Thyroid gland (tissue), 4 donors: ENCODE measurements at regions not wholly inside any gene's neighbourhood (a gene's known extent, or its start where the extent isn't known, plus 50 kb on each side); places are given as distances from the start of the nearest gene placed in this dataset.

ENCODE experiments used
- DNase-seq, 2 donors: peaks; one replicate each; pipeline ENCODE4 v3.0.0-alpha.2; 2019
- H3K27ac ChIP-seq, 3 donors: fragments of 200-600 bp; sonication (generic); 1 replicate in 2 of 3; 2 replicates in 1 of 3; pipeline ENCODE4 v1.5.1; 2016 to 2019; ENCODE audit warnings: mild to moderate bottlenecking in 1 of 3, moderate library complexity in 1 of 3
- H3K27me3 ChIP-seq: fragments of 200-600 bp; sonication (generic); one replicate; pipeline ENCODE4 v1.5.1; 2019
- H3K36me3 ChIP-seq, 2 donors: fragments of 200-600 bp; sonication (generic); one replicate each; pipeline ENCODE4 v1.5.1; 2016 to 2019
- H3K4me1 ChIP-seq, 2 donors: fragments of 200-600 bp; sonication (generic); one replicate each; pipeline ENCODE4 v1.5.1; 2017 to 2019
- H3K4me3 ChIP-seq, 3 donors: fragments of 200-600 bp; sonication (generic); replicated peaks in 1 of 3; 1 replicate in 2 of 3; 2 replicates in 1 of 3; pipeline ENCODE4 v1.5.1; 2016; ENCODE audit warnings: mild to moderate bottlenecking in 1 of 3
- H3K9me3 ChIP-seq: fragments of 200-600 bp; sonication (generic); one replicate; pipeline ENCODE4 v1.5.1; 2017
- POLR2A ChIP-seq, 2 donors: fragments of 450-650 bp; IDR thresholded peaks; one replicate each; pipeline ENCODE4 v1.6.1; 2017; ENCODE audit warnings: antibody characterized with exemption in 2 of 2, mild to moderate bottlenecking in 2 of 2, moderate library complexity in 1 of 2
- WGBS, 2 donors: methylation state at CpG; one replicate each; pipeline ENCODE4 v1.1.5; 2017; 5-methylcytosine and 5-hydroxymethylcytosine counted together
- intact Hi-C: fragments of 100-400 bp; cut with DNase I; formaldehyde crosslinking; loops from one replicate; pipeline ENCODE4 v1.15.1; 2023
- TF ChIP-seq, protein P1 (sequence below), 6 experiments: fragments of 200-600 bp in 3 of 6; fragments of 450-650 bp in 3 of 6; sonication (generic) in 3 of 6; IDR thresholded peaks; one replicate each; pipeline ENCODE4 v1.5.1; 2016 to 2019; ENCODE audit warnings: antibody characterized with exemption in 6 of 6, mild to moderate bottlenecking in 2 of 6, inconsistent platforms in 1 of 6, moderate library complexity in 1 of 6

GRCh38 chr2:59307196-59307595, 1066.1 kb upstream of the FANCL start:
- WGBS, 2 donors: 90 to 92% methylated on average over 1 of the region's 1 CpG
- no peak for TF ChIP-seq POLR2A (IDR thresholded peaks at IDR 0.05)
- TF ChIP-seq, protein P1, sequence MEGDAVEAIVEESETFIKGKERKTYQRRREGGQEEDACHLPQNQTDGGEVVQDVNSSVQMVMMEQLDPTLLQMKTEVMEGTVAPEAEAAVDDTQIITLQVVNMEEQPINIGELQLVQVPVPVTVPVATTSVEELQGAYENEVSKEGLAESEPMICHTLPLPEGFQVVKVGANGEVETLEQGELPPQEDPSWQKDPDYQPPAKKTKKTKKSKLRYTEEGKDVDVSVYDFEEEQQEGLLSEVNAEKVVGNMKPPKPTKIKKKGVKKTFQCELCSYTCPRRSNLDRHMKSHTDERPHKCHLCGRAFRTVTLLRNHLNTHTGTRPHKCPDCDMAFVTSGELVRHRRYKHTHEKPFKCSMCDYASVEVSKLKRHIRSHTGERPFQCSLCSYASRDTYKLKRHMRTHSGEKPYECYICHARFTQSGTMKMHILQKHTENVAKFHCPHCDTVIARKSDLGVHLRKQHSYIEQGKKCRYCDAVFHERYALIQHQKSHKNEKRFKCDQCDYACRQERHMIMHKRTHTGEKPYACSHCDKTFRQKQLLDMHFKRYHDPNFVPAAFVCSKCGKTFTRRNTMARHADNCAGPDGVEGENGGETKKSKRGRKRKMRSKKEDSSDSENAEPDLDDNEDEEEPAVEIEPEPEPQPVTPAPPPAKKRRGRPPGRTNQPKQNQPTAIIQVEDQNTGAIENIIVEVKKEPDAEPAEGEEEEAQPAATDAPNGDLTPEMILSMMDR (IDR thresholded peaks at IDR 0.05): no peak
- no peak for DNase-seq

DNA sequence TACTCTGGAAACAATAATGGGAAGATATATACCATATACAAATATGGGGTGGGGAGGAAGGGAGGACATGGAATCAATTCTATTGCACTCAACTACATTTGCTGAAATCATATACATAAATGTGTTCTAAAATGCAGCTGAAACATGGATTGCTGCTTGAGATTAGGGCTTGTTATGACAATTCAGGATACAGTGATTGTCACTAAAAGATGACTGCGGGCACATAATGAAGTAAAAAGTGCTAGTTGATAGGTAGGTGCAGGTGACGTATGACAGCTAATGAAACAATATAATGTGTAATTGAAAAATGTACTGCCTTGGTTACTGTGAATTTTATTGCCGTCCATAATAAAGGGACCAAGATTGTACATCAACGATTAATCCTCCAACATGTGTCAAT, 1062.1 kb upstream of the FANCL start:
- Histone ChIP-seq H3K9me3 (no peaks in the 10 kb centered on the region), H3K27me3 (no peaks in the 10 kb centered on the region), H3K36me3 (no peaks in the 10 kb centered on the region), H3K27ac (no peak overlapping the region), H3K4me3 (no peak overlapping the region), H3K4me1 (no peaks in the 10 kb centered on the region)
- DNase-seq: no peak
- 93 to 96% methylated on average over 4 of the region's 4 CpGs for WGBS, 2 donors
- TF ChIP-seq, protein P1 (IDR thresholded peaks at IDR 0.05): no peak
- no peak for TF ChIP-seq POLR2A (IDR thresholded peaks at IDR 0.05)
- intact Hi-C loops: no loop called here

More at GRCh38 chr2:59307196-59307595, 1066.1 kb upstream of the FANCL start:
- intact Hi-C loops: no loop called here
- Histone ChIP-seq H3K27me3 (no peaks in the 10 kb centered on the region), H3K4me1 (no peaks in the 10 kb centered on the region), H3K4me3 (no peak overlapping the region), H3K36me3 (no peaks in the 10 kb centered on the region), H3K9me3 (no peaks in the 10 kb centered on the region), H3K27ac (no peak overlapping the region)

DNA sequence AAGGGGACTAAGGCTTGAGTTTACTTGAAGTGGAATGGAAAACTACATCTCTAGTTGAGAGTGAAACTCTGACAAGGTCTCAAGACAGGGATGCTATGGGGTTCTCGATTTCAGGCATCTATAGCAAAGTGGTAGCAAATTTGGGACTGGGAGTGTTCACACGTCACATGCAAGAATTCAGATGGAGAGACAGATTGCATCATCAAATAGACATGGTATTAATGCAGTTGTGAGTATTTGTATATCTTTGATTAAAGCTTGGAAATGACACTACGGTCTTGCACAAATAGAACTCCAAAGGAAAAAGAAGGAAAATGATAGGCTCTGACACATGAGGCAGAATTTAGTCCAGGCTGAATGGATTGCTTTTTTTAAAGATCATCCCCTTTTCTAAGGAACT, 1061.6 kb upstream of the FANCL start:
- Histone ChIP-seq H3K9me3 (no peaks in the 10 kb centered on the region), H3K27me3 (no peaks in the 10 kb centered on the region), H3K36me3 (no peaks in the 10 kb centered on the region), H3K27ac (no peak overlapping the region), H3K4me3 (no peak overlapping the region), H3K4me1 (no peaks in the 10 kb centered on the region)
- TF ChIP-seq, protein P1 (IDR thresholded peaks at IDR 0.05): no peak
- TF ChIP-seq POLR2A (IDR thresholded peaks at IDR 0.05): no peak
- DNase-seq: no peak
- 90 to 94% methylated on average over 3 of the region's 3 CpGs for WGBS, 2 donors
- intact Hi-C loops: no loop called here

GRCh38 chr2:59301466-59302402, 1060.6 kb upstream of the FANCL start:
- 34 to 38% methylated on average over 14 of the region's 14 CpGs for WGBS, 2 donors
- H3K36me3 ChIP-seq: no peaks in the 10 kb centered on the region
- intact Hi-C loops: no loop called here
- TF ChIP-seq, protein P1 (IDR thresholded peaks at IDR 0.05): peak in 5 of 6 experiments; percentile 18 to 80 (median 61)
- TF ChIP-seq POLR2A (IDR thresholded peaks at IDR 0.05): no peak
- H3K9me3 ChIP-seq: no peaks in the 10 kb centered on the region
- DNase-seq: peak; percentile 40 to 43
- no peaks in the 10 kb centered on the region for H3K4me1 ChIP-seq
- H3K27me3 ChIP-seq: no peaks in the 10 kb centered on the region
- H3K27ac ChIP-seq: no peak overlapping the region
- no peak overlapping the region for H3K4me3 ChIP-seq

DNA sequence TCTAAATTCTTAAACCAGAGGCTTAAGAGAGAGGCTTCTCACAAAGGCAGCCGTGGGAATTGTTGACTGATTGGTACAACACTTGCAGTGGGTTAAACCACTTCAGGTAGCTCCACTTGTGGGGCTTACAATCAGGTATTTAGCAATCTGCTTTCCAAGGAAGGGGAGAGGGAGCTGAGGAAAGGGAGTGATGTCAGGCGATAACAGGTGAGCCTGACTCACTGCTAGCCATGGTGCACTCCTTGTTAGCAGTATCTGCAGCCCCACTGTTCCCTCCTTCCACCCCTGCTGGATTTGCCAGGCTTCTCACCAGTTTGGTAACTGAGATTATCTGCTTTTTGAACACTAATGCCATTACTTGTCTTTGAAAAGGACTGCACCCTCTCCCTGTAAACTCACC, 1056.7 kb upstream of the FANCL start:
- intact Hi-C loops: loop anchor here (10.0 kb wide), 1 partner anchor 1257 kb away; the partner anchor contains the start of gene BCL11A
- Histone ChIP-seq H3K4me3 (no peak overlapping the region), H3K36me3 (no peaks in the 10 kb centered on the region), H3K27me3 (no peaks in the 10 kb centered on the region), H3K4me1 (no peaks in the 10 kb centered on the region), H3K9me3 (no peaks in the 10 kb centered on the region), H3K27ac (no peak overlapping the region)
- DNase-seq: no peak
- no peak for TF ChIP-seq POLR2A (IDR thresholded peaks at IDR 0.05)
- TF ChIP-seq, protein P1 (IDR thresholded peaks at IDR 0.05): no peak
- 45 to 66% methylated on average over 2 of the region's 2 CpGs for WGBS, 2 donors
